ENCODE measurements at regions not wholly inside any gene's neighbourhood (a gene's known extent, or its start where the extent isn't known, plus 50 kb on each side); places are given as distances from the start of the nearest gene placed in this dataset.

GRCh38 chr4:41362621-41363383 is 106.1 kb downstream of the UCHL1 start:
- Histone ChIP-seq H3K27ac (replicated peaks) (no peak overlapping the region), H3K27me3 (ENCODE audit: insufficient read depth, poor library complexity, severe bottlenecking) (peaks cover 40% of the 10 kb centered on the region), H3K4me3 (replicated peaks; ENCODE audit: insufficient read depth, low read length) (no peak overlapping the region)
- no peak for TF ChIP-seq SPI1 (IDR thresholded peaks at IDR 0.05; ENCODE audit: borderline replicate concordance, low read depth)
- TF ChIP-seq, protein P1, sequence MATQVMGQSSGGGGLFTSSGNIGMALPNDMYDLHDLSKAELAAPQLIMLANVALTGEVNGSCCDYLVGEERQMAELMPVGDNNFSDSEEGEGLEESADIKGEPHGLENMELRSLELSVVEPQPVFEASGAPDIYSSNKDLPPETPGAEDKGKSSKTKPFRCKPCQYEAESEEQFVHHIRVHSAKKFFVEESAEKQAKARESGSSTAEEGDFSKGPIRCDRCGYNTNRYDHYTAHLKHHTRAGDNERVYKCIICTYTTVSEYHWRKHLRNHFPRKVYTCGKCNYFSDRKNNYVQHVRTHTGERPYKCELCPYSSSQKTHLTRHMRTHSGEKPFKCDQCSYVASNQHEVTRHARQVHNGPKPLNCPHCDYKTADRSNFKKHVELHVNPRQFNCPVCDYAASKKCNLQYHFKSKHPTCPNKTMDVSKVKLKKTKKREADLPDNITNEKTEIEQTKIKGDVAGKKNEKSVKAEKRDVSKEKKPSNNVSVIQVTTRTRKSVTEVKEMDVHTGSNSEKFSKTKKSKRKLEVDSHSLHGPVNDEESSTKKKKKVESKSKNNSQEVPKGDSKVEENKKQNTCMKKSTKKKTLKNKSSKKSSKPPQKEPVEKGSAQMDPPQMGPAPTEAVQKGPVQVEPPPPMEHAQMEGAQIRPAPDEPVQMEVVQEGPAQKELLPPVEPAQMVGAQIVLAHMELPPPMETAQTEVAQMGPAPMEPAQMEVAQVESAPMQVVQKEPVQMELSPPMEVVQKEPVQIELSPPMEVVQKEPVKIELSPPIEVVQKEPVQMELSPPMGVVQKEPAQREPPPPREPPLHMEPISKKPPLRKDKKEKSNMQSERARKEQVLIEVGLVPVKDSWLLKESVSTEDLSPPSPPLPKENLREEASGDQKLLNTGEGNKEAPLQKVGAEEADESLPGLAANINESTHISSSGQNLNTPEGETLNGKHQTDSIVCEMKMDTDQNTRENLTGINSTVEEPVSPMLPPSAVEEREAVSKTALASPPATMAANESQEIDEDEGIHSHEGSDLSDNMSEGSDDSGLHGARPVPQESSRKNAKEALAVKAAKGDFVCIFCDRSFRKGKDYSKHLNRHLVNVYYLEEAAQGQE (IDR thresholded peaks at IDR 0.05; ENCODE audit: insufficient replicate concordance, low read depth): no peak
- no peak for TF ChIP-seq CTCF (IDR thresholded peaks at IDR 0.05; ENCODE audit: insufficient read depth, low read length)
- no peak for TF ChIP-seq POLR2AphosphoS5 (IDR thresholded peaks at IDR 0.05; ENCODE audit: low read depth)
- TF ChIP-seq GABPA (IDR thresholded peaks at IDR 0.05; ENCODE audit: low read depth): no peak
- DNase-seq (ENCODE audit: low read depth in 1 of 2, low spot score in 1 of 2): no peak

DNA sequence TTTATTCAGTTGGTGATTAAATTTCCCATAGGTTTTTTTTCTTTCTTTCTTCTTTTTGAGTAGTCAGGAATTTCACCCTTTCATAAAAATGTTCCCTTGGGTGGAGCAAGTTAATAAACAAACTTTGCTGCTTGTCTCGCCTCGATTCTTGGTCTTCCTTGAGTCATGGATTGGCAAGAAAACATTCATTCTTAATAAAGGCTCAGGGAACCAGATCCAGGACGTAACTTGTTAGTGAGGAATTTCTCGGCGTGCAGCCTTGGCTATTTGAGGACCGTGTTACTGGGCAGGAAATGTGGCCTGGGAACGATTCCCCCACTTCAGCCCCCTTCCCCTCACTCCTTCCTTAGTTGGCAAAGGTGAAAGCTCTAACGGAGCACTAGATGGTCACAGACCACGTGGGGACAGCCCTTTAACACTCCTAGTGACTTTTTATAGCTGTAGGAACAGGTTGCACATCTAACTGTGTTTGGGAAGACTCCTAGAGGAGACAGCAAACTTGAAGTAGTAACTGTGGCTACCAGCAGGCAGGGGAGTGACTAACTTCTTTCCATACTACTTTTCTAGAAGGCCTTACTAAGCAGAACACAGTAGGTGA is 106.8 kb downstream of the UCHL1 start:
- no peak for TF ChIP-seq SPI1 (IDR thresholded peaks at IDR 0.05; ENCODE audit: borderline replicate concordance, low read depth)
- no peak for TF ChIP-seq CTCF (IDR thresholded peaks at IDR 0.05; ENCODE audit: insufficient read depth, low read length)
- TF ChIP-seq, protein P1 (IDR thresholded peaks at IDR 0.05; ENCODE audit: insufficient replicate concordance, low read depth): no peak
- TF ChIP-seq POLR2AphosphoS5 (IDR thresholded peaks at IDR 0.05; ENCODE audit: low read depth): no peak
- no peak for TF ChIP-seq GABPA (IDR thresholded peaks at IDR 0.05; ENCODE audit: low read depth)
- Histone ChIP-seq H3K27me3 (ENCODE audit: insufficient read depth, poor library complexity, severe bottlenecking) (peaks cover 35% of the 10 kb centered on the region), H3K4me3 (replicated peaks; ENCODE audit: insufficient read depth, low read length) (no peak overlapping the region), H3K27ac (replicated peaks) (no peak overlapping the region)
- DNase-seq (ENCODE audit: low read depth in 1 of 2, low spot score in 1 of 2): no peak

- TF ChIP-seq CTCF (IDR thresholded peaks at IDR 0.05; ENCODE audit: insufficient read depth, low read length): no peak
- no peak for TF ChIP-seq POLR2AphosphoS5 (IDR thresholded peaks at IDR 0.05; ENCODE audit: low read depth)
- TF ChIP-seq SPI1 (IDR thresholded peaks at IDR 0.05; ENCODE audit: borderline replicate concordance, low read depth): no peak
- H3K27me3 ChIP-seq (ENCODE audit: insufficient read depth, poor library complexity, severe bottlenecking): peaks cover 27% of the 10 kb centered on the region
- no peak overlapping the region for H3K4me3 ChIP-seq (replicated peaks; ENCODE audit: insufficient read depth, low read length)
- no peak overlapping the region for H3K27ac ChIP-seq (replicated peaks)
- DNase-seq (ENCODE audit: low read depth in 1 of 2, low spot score in 1 of 2): no peak
Observed at GRCh38 chr4:41364876-41365275, 108.1 kb downstream of the UCHL1 start.

All from HL-60 (cell line).